Neural cell (in vitro differentiated cells): ENCODE measurements at regions not wholly inside any gene's neighbourhood (a gene's known extent, or its start where the extent isn't known, plus 50 kb on each side); places are given as distances from the start of the nearest gene placed in this dataset.

Experiments
- CTCF ChIP-seq: fragments of 450-650 bp; IDR thresholded peaks from 2 replicates; pipeline ENCODE4 v1.5.1; 2014; ENCODE audit warnings: antibody characterized with exemption, mild to moderate bottlenecking, moderate library complexity; ENCODE audit not compliant: poor library complexity, severe bottlenecking
- EZH2 ChIP-seq: fragments of 200-600, 300-800 bp; shearing (Covaris generic), sonication (generic); IDR thresholded peaks from 2 replicates; pipeline ENCODE4 v1.6.1; 2014; ENCODE audit warnings: antibody characterized with exemption, low read length, borderline replicate concordance, mild to moderate bottlenecking; ENCODE audit not compliant: insufficient read depth, poor library complexity, severe bottlenecking
- POLR2AphosphoS5 ChIP-seq: IDR thresholded peaks from 2 replicates; pipeline ENCODE4 v1.6.1; 2012
- REST ChIP-seq: IDR thresholded peaks from 2 replicates; pipeline ENCODE4 v1.6.1; 2012; ENCODE audit warnings: borderline replicate concordance
- SMC3 ChIP-seq: fragments of 450-650 bp; conservative IDR thresholded peaks from 2 replicates; pipeline ENCODE4 v1.6.1; 2014; ENCODE audit warnings: antibody characterized with exemption, mild to moderate bottlenecking, moderate library complexity; ENCODE audit not compliant: poor library complexity

- TF ChIP-seq CTCF: no peak
- TF ChIP-seq REST: no peak
- TF ChIP-seq EZH2: no peak
- TF ChIP-seq POLR2AphosphoS5: no peak
- no peak for TF ChIP-seq SMC3
These were observed 1003.0 kb upstream of the NCAM2 start for GRCh38 chr21:19995253-19995652.
